ENCODE measurements at regions not wholly inside any gene's neighbourhood (a gene's known extent, or its start where the extent isn't known, plus 50 kb on each side); places are given as distances from the start of the nearest gene placed in this dataset.

- intact Hi-C loops (cut with DNase I) = no loop called here
- Histone ChIP-seq H3K36me3 (no peaks in the 10 kb centered on the region), H3K4me1 (peaks cover 10 to 20% of the 10 kb centered on the region in 2 donors), H3K4me3 (peak overlapping the region; percentile 66 to 70), H3K27me3 (peaks cover 0 to 9% of the 10 kb centered on the region in 2 donors), H3K27ac (no peak overlapping the region), H3K9me3 (peaks cover 0 to 28% of the 10 kb centered on the region in 2 donors)
- TF ChIP-seq CTCF (IDR thresholded peaks at IDR 0.05) = no peak
- ATAC-seq (peak; percentile 99), DNase-seq (peak; percentile 85 to 99 (median 94))
These were observed 59.1 kb downstream of the ZNF467 start for GRCh38 chr7:149714081-149714909.

GRCh38 chr7:149713731-149714068 lies 59.7 kb downstream of the ZNF467 start:
- ATAC-seq (no peak), DNase-seq (peak in 1 of 4 donors; percentile 82)
- peaks cover 0 to 9% of the 10 kb centered on the region in 2 donors for H3K27me3 ChIP-seq
- peaks cover 10 to 20% of the 10 kb centered on the region in 2 donors for H3K4me1 ChIP-seq
- H3K27ac ChIP-seq = no peak overlapping the region
- H3K36me3 ChIP-seq = no peaks in the 10 kb centered on the region
- intact Hi-C loops (cut with DNase I) = no loop called here
- H3K4me3 ChIP-seq = peak overlapping the region; percentile 66 to 70
- TF ChIP-seq CTCF (IDR thresholded peaks at IDR 0.05) = no peak
- peaks cover 0 to 33% of the 10 kb centered on the region in 2 donors for H3K9me3 ChIP-seq

- Histone ChIP-seq H3K4me1 (peaks cover 10 to 20% of the 10 kb centered on the region in 2 donors), H3K4me3 (no peak overlapping the region), H3K27ac (no peak overlapping the region), H3K9me3 (peaks cover 0 to 38% of the 10 kb centered on the region in 2 donors), H3K27me3 (peaks cover 0 to 9% of the 10 kb centered on the region in 2 donors), H3K36me3 (no peaks in the 10 kb centered on the region)
- intact Hi-C loops (cut with DNase I) = no loop called here
- DNase-seq = peak in 1 of 4 donors; percentile 77
- no peak for ATAC-seq
- no peak for TF ChIP-seq CTCF (IDR thresholded peaks at IDR 0.05)
These were observed 60.2 kb downstream of the ZNF467 start for GRCh38 chr7:149713061-149713730.

- intact Hi-C loops (cut with DNase I) = no loop called here
- no peaks in the 10 kb centered on the region for H3K4me1 ChIP-seq
These were observed 65.4 kb downstream of the ZNF467 start for GRCh38 chr7:149708026-149708425.

More at GRCh38 chr7:149708026-149708425, 65.4 kb downstream of the ZNF467 start:
- H3K4me3 ChIP-seq = no peak overlapping the region
- DNase-seq (no peak), ATAC-seq (no peak)
- H3K36me3 ChIP-seq = no peaks in the 10 kb centered on the region
- H3K27me3 ChIP-seq = no peaks in the 10 kb centered on the region
- H3K9me3 ChIP-seq = peaks cover 0 to 40% of the 10 kb centered on the region in 2 donors
- no peak overlapping the region for H3K27ac ChIP-seq
- no peak for TF ChIP-seq CTCF (IDR thresholded peaks at IDR 0.05)

All from left lung (tissue), 4 donors.